Chondrocyte (in vitro differentiated cells): ENCODE measurements at regions not wholly inside any gene's neighbourhood (a gene's known extent, or its start where the extent isn't known, plus 50 kb on each side); places are given as distances from the start of the nearest gene placed in this dataset.

Source experiments
- DNase-seq: peaks from one replicate; pipeline ENCODE4 v3.0.0; 2021; ENCODE audit warnings: mixed read lengths, low spot score
- H3K27ac Mint-ChIP-seq: one replicate; pipeline ENCODE4 v1.8.0; 2021; ENCODE audit warnings: mild to moderate bottlenecking, moderate library complexity, mixed read lengths; ENCODE audit not compliant: unreplicated experiment
- H3K27me3 Mint-ChIP-seq: 2 replicates; pipeline ENCODE4 v1.8.0; 2021; ENCODE audit warnings: low read depth, mixed read lengths
- H3K36me3 Mint-ChIP-seq: 2 replicates; pipeline ENCODE4 v1.8.0; 2021; ENCODE audit warnings: low read depth, mixed read lengths
- H3K4me1 Mint-ChIP-seq: 2 replicates; pipeline ENCODE4 v1.8.0; 2021; ENCODE audit warnings: low read depth, mild to moderate bottlenecking, mixed read lengths
- H3K4me3 Mint-ChIP-seq: one replicate; pipeline ENCODE4 v1.8.0; 2021; ENCODE audit warnings: mild to moderate bottlenecking, moderate library complexity, mixed read lengths; ENCODE audit not compliant: unreplicated experiment
- H3K9me3 Mint-ChIP-seq: 2 replicates; pipeline ENCODE4 v1.8.0; 2021; ENCODE audit warnings: low read depth, mixed read lengths
- CTCF ChIP-seq: fragments of 200-600 bp; sonication (generic); IDR thresholded peaks from 2 replicates; pipeline ENCODE4 v1.5.0; 2021; ENCODE audit warnings: antibody characterized with exemption, mild to moderate bottlenecking, moderate library complexity

- H3K4me3 Mint-ChIP-seq, result no peak overlapping the region
- DNase-seq, result no peak
- peaks cover 11% of the 10 kb centered on the region for H3K9me3 Mint-ChIP-seq
- H3K27ac Mint-ChIP-seq, result no peak overlapping the region
- no peaks in the 10 kb centered on the region for H3K27me3 Mint-ChIP-seq
- H3K36me3 Mint-ChIP-seq, result peaks cover 2% of the 10 kb centered on the region
- H3K4me1 Mint-ChIP-seq, result peaks cover 13% of the 10 kb centered on the region
- TF ChIP-seq CTCF, result no peak
These were observed 134.6 kb upstream of the ADAMTS5 start for GRCh38 chr21:27101523-27101922.

GRCh38 chr21:27094184-27094948 lies 127.5 kb upstream of the ADAMTS5 start:
- H3K4me1 Mint-ChIP-seq, result peaks cover 8% of the 10 kb centered on the region
- DNase-seq, result no peak
- H3K27me3 Mint-ChIP-seq, result no peaks in the 10 kb centered on the region
- H3K9me3 Mint-ChIP-seq, result peaks cover 3% of the 10 kb centered on the region
- no peak overlapping the region for H3K4me3 Mint-ChIP-seq
- no peak overlapping the region for H3K27ac Mint-ChIP-seq
- TF ChIP-seq CTCF, result no peak
- no peaks in the 10 kb centered on the region for H3K36me3 Mint-ChIP-seq

GRCh38 chr21:27086630-27087029 lies 119.7 kb upstream of the ADAMTS5 start:
- no peak for TF ChIP-seq CTCF
- Mint-ChIP-seq H3K27me3 (no peaks in the 10 kb centered on the region), H3K27ac (no peak overlapping the region), H3K9me3 (peaks cover 4% of the 10 kb centered on the region), H3K4me1 (peaks cover 15% of the 10 kb centered on the region), H3K36me3 (no peaks in the 10 kb centered on the region), H3K4me3 (no peak overlapping the region)
- DNase-seq, result no peak

GRCh38 chr21:27086186-27086585 lies 119.3 kb upstream of the ADAMTS5 start:
- H3K4me1 Mint-ChIP-seq, result peaks cover 15% of the 10 kb centered on the region
- no peak overlapping the region for H3K27ac Mint-ChIP-seq
- no peak for TF ChIP-seq CTCF

GRCh38 chr21:27085387-27085786 lies 118.5 kb upstream of the ADAMTS5 start:
- H3K27me3 Mint-ChIP-seq, result no peaks in the 10 kb centered on the region
- no peak overlapping the region for H3K4me3 Mint-ChIP-seq
- DNase-seq, result no peak
- TF ChIP-seq CTCF, result no peak
- H3K27ac Mint-ChIP-seq, result no peak overlapping the region
- H3K36me3 Mint-ChIP-seq, result no peaks in the 10 kb centered on the region
- H3K9me3 Mint-ChIP-seq, result peaks cover 4% of the 10 kb centered on the region
- H3K4me1 Mint-ChIP-seq, result peaks cover 14% of the 10 kb centered on the region

More at GRCh38 chr21:27086186-27086585, 119.3 kb upstream of the ADAMTS5 start:
- DNase-seq, result no peak
- peaks cover 4% of the 10 kb centered on the region for H3K9me3 Mint-ChIP-seq
- H3K36me3 Mint-ChIP-seq, result no peaks in the 10 kb centered on the region
- no peak overlapping the region for H3K4me3 Mint-ChIP-seq
- H3K27me3 Mint-ChIP-seq, result no peaks in the 10 kb centered on the region
